GM23338 (cell line): ENCODE measurements at regions not wholly inside any gene's neighbourhood (a gene's known extent, or its start where the extent isn't known, plus 50 kb on each side); places are given as distances from the start of the nearest gene placed in this dataset.

Source experiments
- ATAC-seq: fragments of 200-7000 bp; cut with Tn5 transposase; 3 replicates; pipeline ENCODE4 v1.9.1; 2020
- DNase-seq: peaks from one replicate; pipeline ENCODE4 v3.0.0-alpha.2; 2015; ENCODE audit warnings: low spot score
- H2AFZ ChIP-seq: fragments of 200-600 bp; sonication (generic); 2 replicates; pipeline ENCODE4 v1.8.0; 2016; ENCODE audit warnings: antibody characterized with exemption, mild to moderate bottlenecking, moderate library complexity
- H3F3A ChIP-seq: fragments of 200-600 bp; sonication (generic); replicated peaks from 2 replicates; pipeline ENCODE4 v1.8.0; 2017; ENCODE audit warnings: antibody characterized with exemption, mixed run types, low read depth
- H3K27ac ChIP-seq: fragments of 200-600 bp; sonication (generic); 2 replicates; pipeline ENCODE4 v1.6.1; 2016; ENCODE audit warnings: low read depth
- H3K27me3 ChIP-seq: fragments of 200-600 bp; sonication (generic); 2 replicates; pipeline ENCODE4 v1.8.0; 2016; ENCODE audit warnings: mild to moderate bottlenecking, mixed run types, moderate library complexity; ENCODE audit not compliant: insufficient read depth
- H3K36me3 ChIP-seq: fragments of 200-600 bp; sonication (generic); 2 replicates; pipeline ENCODE4 v1.8.0; 2016; ENCODE audit warnings: mild to moderate bottlenecking; ENCODE audit not compliant: insufficient read depth
- H3K4me1 ChIP-seq: fragments of 200-600 bp; sonication (generic); 2 replicates; pipeline ENCODE4 v1.8.0; 2016; ENCODE audit warnings: mild to moderate bottlenecking, moderate library complexity; ENCODE audit not compliant: insufficient read depth
- H3K4me2 ChIP-seq: fragments of 200-600 bp; sonication (generic); 2 replicates; pipeline ENCODE4 v1.7.1; 2017; ENCODE audit warnings: mixed run types
- H3K4me3 ChIP-seq: fragments of 200-600 bp; sonication (generic); 2 replicates; pipeline ENCODE4 v1.6.1; 2016; ENCODE audit warnings: mixed run types
- H3K79me2 ChIP-seq: fragments of 200-600 bp; sonication (generic); replicated peaks from 2 replicates; pipeline ENCODE4 v1.8.0; 2017; ENCODE audit warnings: mild to moderate bottlenecking; ENCODE audit not compliant: insufficient read depth
- H3K9me2 ChIP-seq: fragments of 200-600 bp; sonication (generic); 2 replicates; pipeline ENCODE4 v1.8.0; 2017; ENCODE audit not compliant: insufficient read depth
- H4K20me1 ChIP-seq: fragments of 200-600 bp; sonication (generic); replicated peaks from 2 replicates; pipeline ENCODE4 v1.8.0; 2017; ENCODE audit warnings: mild to moderate bottlenecking; ENCODE audit not compliant: insufficient read depth
- H3K27ac Mint-ChIP-seq: 2 replicates; pipeline ENCODE4 v1.8.0; 2020; ENCODE audit warnings: inconsistent platforms, mild to moderate bottlenecking, moderate library complexity, mixed read lengths
- H3K27me3 Mint-ChIP-seq: 3 replicates; pipeline ENCODE4 v1.8.0; 2022; ENCODE audit warnings: low read depth, mild to moderate bottlenecking, moderate library complexity, mixed read lengths, inconsistent platforms; ENCODE audit not compliant: insufficient read depth, poor library complexity
- H3K36me3 Mint-ChIP-seq: 3 replicates; pipeline ENCODE4 v1.8.0; 2021; ENCODE audit warnings: low read depth, mild to moderate bottlenecking, inconsistent platforms, moderate library complexity, mixed read lengths
- H3K4me1 Mint-ChIP-seq: 3 replicates; pipeline ENCODE4 v1.8.0; 2020; ENCODE audit warnings: mild to moderate bottlenecking, inconsistent platforms, mixed read lengths
- H3K4me3 Mint-ChIP-seq: 3 replicates; pipeline ENCODE4 v1.8.0; 2021; ENCODE audit warnings: moderate library complexity, mild to moderate bottlenecking, inconsistent platforms, mixed read lengths
- H3K9me3 Mint-ChIP-seq: 3 replicates; pipeline ENCODE4 v1.8.0; 2020; ENCODE audit warnings: moderate library complexity, mild to moderate bottlenecking, inconsistent platforms, mixed read lengths
- CREB1 ChIP-seq: fragments of 250-450 bp; sonication (Bioruptor Pico); IDR thresholded peaks from 2 replicates; pipeline ENCODE4 v1.5.0; 2020; ENCODE audit warnings: low read depth, mild to moderate bottlenecking, moderate library complexity
- EZH2 ChIP-seq: fragments of 200-600 bp; sonication (generic); IDR thresholded peaks from one replicate; pipeline ENCODE4 v1.8.0; 2017; ENCODE audit warnings: antibody characterized with exemption, mild to moderate bottlenecking, low read depth; ENCODE audit not compliant: unreplicated experiment
- EZH2phosphoT487 ChIP-seq: fragments of 200-600 bp; sonication (generic); IDR thresholded peaks from one replicate; pipeline ENCODE4 v1.8.1; 2018; ENCODE audit warnings: antibody characterized with exemption; ENCODE audit not compliant: unreplicated experiment
- JUNB ChIP-seq: IDR thresholded peaks from one replicate; pipeline ENCODE4 v1.6.1; 2016; ENCODE audit warnings: antibody characterized with exemption; ENCODE audit not compliant: unreplicated experiment
- POLR2AphosphoS5 ChIP-seq: IDR thresholded peaks from 2 replicates; pipeline ENCODE4 v1.6.1; 2016; ENCODE audit warnings: antibody characterized with exemption, low read depth
- STAT1 ChIP-seq: IDR thresholded peaks from one replicate; pipeline ENCODE4 v1.6.1; 2016; ENCODE audit warnings: antibody characterized with exemption; ENCODE audit not compliant: unreplicated experiment
- ZNF114 ChIP-seq: fragments of 250-450 bp; sonication (Bioruptor Pico); IDR thresholded peaks from 2 replicates; pipeline ENCODE4 v1.5.0; 2020; ENCODE audit warnings: mild to moderate bottlenecking, moderate library complexity
- ZNF331 ChIP-seq: fragments of 250-450 bp; sonication (Bioruptor Pico); IDR thresholded peaks from 2 replicates; pipeline ENCODE4 v1.5.0; 2020; ENCODE audit warnings: low read depth, mild to moderate bottlenecking, moderate library complexity
- TF ChIP-seq, protein P1 (sequence below): IDR thresholded peaks from one replicate; pipeline ENCODE4 v1.6.1; 2018; ENCODE audit warnings: antibody characterized with exemption; ENCODE audit not compliant: unreplicated experiment
- TF ChIP-seq, protein P2 (sequence below), 2 experiments: fragments of 200-600 bp in 1 of 2; sonication (generic) in 1 of 2; conservative IDR thresholded peaks; 2 replicates each; pipeline versions ENCODE4 v1.5.1 to v1.6.1; 2016 to 2017; ENCODE audit warnings: antibody characterized with exemption in 2 of 2, low read depth in 2 of 2, mild to moderate bottlenecking in 2 of 2, moderate library complexity in 1 of 2

DNA sequence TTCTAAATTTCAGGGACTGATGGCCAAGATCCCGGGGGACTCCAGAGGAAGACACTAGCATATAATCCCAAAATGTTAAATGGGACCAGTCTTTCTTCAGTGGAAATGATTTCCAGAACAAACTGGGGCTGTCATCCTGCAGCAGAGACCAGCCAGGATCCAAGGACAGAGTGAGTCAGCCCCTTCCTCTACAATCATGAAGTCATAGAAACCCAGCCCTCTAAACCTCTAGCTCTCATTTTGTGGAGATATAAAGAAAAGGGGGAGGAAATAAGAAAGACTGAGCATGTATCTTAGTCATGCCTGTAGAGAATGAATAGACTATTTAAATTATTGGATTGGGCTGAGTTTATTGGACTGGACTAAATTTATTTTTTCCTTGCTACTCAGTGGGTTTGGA, 318.3 kb downstream of the AGTPBP1 start (continued):
- TF ChIP-seq, protein P1, sequence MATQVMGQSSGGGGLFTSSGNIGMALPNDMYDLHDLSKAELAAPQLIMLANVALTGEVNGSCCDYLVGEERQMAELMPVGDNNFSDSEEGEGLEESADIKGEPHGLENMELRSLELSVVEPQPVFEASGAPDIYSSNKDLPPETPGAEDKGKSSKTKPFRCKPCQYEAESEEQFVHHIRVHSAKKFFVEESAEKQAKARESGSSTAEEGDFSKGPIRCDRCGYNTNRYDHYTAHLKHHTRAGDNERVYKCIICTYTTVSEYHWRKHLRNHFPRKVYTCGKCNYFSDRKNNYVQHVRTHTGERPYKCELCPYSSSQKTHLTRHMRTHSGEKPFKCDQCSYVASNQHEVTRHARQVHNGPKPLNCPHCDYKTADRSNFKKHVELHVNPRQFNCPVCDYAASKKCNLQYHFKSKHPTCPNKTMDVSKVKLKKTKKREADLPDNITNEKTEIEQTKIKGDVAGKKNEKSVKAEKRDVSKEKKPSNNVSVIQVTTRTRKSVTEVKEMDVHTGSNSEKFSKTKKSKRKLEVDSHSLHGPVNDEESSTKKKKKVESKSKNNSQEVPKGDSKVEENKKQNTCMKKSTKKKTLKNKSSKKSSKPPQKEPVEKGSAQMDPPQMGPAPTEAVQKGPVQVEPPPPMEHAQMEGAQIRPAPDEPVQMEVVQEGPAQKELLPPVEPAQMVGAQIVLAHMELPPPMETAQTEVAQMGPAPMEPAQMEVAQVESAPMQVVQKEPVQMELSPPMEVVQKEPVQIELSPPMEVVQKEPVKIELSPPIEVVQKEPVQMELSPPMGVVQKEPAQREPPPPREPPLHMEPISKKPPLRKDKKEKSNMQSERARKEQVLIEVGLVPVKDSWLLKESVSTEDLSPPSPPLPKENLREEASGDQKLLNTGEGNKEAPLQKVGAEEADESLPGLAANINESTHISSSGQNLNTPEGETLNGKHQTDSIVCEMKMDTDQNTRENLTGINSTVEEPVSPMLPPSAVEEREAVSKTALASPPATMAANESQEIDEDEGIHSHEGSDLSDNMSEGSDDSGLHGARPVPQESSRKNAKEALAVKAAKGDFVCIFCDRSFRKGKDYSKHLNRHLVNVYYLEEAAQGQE: no peak
- TF ChIP-seq STAT1: no peak

DNA sequence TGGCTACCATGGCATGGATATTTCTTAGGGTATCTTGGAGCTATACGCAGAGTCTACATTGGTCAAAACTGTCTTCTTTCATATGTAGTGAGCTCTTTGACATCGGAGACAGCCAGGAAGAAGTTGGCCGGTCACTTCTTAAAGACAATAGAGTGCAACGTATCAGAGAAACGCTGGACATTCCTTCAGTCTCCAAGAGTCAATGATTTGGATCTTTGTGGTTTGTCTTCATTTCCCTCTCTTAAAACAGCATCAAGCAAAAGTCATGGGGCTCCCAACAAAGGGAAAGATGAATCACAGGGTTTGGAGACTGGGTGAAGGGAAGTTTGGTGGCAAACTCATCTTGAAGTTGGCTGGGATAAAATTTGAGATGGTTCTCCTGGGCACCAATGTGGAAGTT, 320.1 kb downstream of the AGTPBP1 start:
- ATAC-seq: no peak
- no peak for DNase-seq
- H3K4me3 ChIP-seq: no peak overlapping the region
- TF ChIP-seq EZH2 (no peak), EZH2phosphoT487 (no peak)
- TF ChIP-seq, protein P2, sequence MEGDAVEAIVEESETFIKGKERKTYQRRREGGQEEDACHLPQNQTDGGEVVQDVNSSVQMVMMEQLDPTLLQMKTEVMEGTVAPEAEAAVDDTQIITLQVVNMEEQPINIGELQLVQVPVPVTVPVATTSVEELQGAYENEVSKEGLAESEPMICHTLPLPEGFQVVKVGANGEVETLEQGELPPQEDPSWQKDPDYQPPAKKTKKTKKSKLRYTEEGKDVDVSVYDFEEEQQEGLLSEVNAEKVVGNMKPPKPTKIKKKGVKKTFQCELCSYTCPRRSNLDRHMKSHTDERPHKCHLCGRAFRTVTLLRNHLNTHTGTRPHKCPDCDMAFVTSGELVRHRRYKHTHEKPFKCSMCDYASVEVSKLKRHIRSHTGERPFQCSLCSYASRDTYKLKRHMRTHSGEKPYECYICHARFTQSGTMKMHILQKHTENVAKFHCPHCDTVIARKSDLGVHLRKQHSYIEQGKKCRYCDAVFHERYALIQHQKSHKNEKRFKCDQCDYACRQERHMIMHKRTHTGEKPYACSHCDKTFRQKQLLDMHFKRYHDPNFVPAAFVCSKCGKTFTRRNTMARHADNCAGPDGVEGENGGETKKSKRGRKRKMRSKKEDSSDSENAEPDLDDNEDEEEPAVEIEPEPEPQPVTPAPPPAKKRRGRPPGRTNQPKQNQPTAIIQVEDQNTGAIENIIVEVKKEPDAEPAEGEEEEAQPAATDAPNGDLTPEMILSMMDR (conservative IDR thresholded peaks at IDR 0.05; ENCODE audit: low read depth in 2 of 2): no peak
- no peak overlapping the region for H3K4me2 ChIP-seq
- Mint-ChIP-seq H3K9me3 (peaks cover 10% of the 10 kb centered on the region; the same call in 2 of the 3 replicates), H3K27me3 (peaks cover 1% of the 10 kb centered on the region), H3K4me3 (no peak overlapping the region), H3K4me1 (peaks cover 9% of the 10 kb centered on the region), H3K27ac (no peak overlapping the region), H3K36me3 (no peaks in the 10 kb centered on the region)
- no peaks in the 10 kb centered on the region; the same call in 1 of the 2 replicates for H3K36me3 ChIP-seq
- H3K27me3 ChIP-seq: no peaks in the 10 kb centered on the region
- peaks cover 5% of the 10 kb centered on the region; the same call in 1 of the 2 replicates for H3K4me1 ChIP-seq
- no peaks in the 10 kb centered on the region for H3K79me2 ChIP-seq
- H3K9me2 ChIP-seq: peaks cover 14% of the 10 kb centered on the region
- H3F3A ChIP-seq: no peaks in the 10 kb centered on the region
- peak overlapping the region; percentile 28; the same call in 1 of the 2 replicates for H2AFZ ChIP-seq
- no peak overlapping the region for H3K27ac ChIP-seq
- no peaks in the 10 kb centered on the region for H4K20me1 ChIP-seq

DNA sequence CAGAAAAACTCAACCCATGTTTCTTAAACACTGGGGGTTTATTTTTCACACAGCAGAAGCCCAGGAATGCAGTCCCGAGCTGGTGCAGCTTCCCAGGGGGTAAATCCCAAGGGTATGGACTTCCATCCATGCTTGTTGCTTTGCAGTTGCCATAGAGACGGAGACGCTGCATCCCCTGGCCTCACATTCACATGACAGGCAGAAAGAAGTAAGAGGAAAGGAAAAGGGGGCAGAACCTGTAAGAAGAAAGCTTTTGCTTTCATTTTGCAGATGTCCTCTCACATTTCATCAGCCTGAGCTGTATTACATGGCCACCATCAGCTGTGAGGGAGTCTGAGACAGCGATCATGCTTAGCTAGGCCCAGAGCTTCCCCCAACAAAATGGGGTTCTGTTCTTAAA, 321.0 kb downstream of the AGTPBP1 start:
- Histone ChIP-seq H3K9me2 (peaks cover 14% of the 10 kb centered on the region), H3F3A (no peaks in the 10 kb centered on the region), H3K36me3 (no peaks in the 10 kb centered on the region; the same call in 1 of the 2 replicates), H3K4me2 (no peak overlapping the region), H2AFZ (no peak overlapping the region), H3K4me1 (peaks cover 5% of the 10 kb centered on the region; the same call in 1 of the 2 replicates), H4K20me1 (no peaks in the 10 kb centered on the region), H3K4me3 (no peak overlapping the region), H3K79me2 (no peaks in the 10 kb centered on the region), H3K27ac (no peak overlapping the region), H3K27me3 (no peaks in the 10 kb centered on the region)
- peak; percentile 79 for DNase-seq
- Mint-ChIP-seq H3K27ac (peak overlapping the region; percentile 55; the same call in 1 of the 2 replicates), H3K4me1 (peaks cover 9% of the 10 kb centered on the region), H3K4me3 (no peak overlapping the region), H3K27me3 (peaks cover 1% of the 10 kb centered on the region), H3K36me3 (no peaks in the 10 kb centered on the region), H3K9me3 (peaks cover 10% of the 10 kb centered on the region; the same call in 2 of the 3 replicates)
- ATAC-seq: peak; percentile 63
- no peak for TF ChIP-seq ZNF114 (CRISPR knock-in tag)
- TF ChIP-seq STAT1: no peak
- no peak for TF ChIP-seq EZH2phosphoT487
- TF ChIP-seq JUNB: no peak
- TF ChIP-seq, protein P2 (conservative IDR thresholded peaks at IDR 0.05; ENCODE audit: low read depth in 2 of 2): no peak
- TF ChIP-seq, protein P1: no peak
- TF ChIP-seq CREB1: no peak
- no peak for TF ChIP-seq POLR2AphosphoS5
- no peak for TF ChIP-seq ZNF331 (CRISPR knock-in tag)
